IMR-90 (cell line): ENCODE measurements at regions not wholly inside any gene's neighbourhood (a gene's known extent, or its start where the extent isn't known, plus 50 kb on each side); places are given as distances from the start of the nearest gene placed in this dataset.

Source experiments
- ATAC-seq: fragments of 200-7000 bp; cut with Tn5 transposase; 2 replicates; pipeline ENCODE4 v1.9.1; 2020; ENCODE audit warnings: low read depth, mild to moderate bottlenecking, moderate library complexity
- BruUV-seq: library from RNA; stranded (reverse); fragments of 400-500 nt; replicated peaks from 2 replicates; lab custom pipeline; 2021; lab: Mats Ljungman, UMichigan
- CTCF ChIA-PET: fragments of 300-600 bp; formaldehyde crosslinking; extraction: SDS; loops from one replicate; lab custom pipeline; 2021; ENCODE audit warnings: antibody characterized with exemption; lab: Yijun Ruan, JAX
- POLR2A ChIA-PET: fragments of 300-600 bp; sonication (Branson Sonifier 250); formaldehyde crosslinking; loops from one replicate; lab custom pipeline; 2022; ENCODE audit warnings: antibody characterized with exemption; ENCODE audit not compliant: unreplicated experiment; lab: Charles Lee
- DNase-seq: peaks from one replicate; pipeline ENCODE4 v3.0.0; 2013
- H2AFZ ChIP-seq: replicated peaks from 2 replicates; pipeline ENCODE3; 2013; ENCODE audit warnings: low read length, mild to moderate bottlenecking; ENCODE audit not compliant: poor library complexity
- H2AK5ac ChIP-seq: 2 replicates; pipeline ENCODE4 v1.6.1; 2013; ENCODE audit warnings: low read depth, low read length, inconsistent platforms
- H2AK9ac ChIP-seq: replicated peaks from 2 replicates; pipeline ENCODE3; 2013; ENCODE audit warnings: mild to moderate bottlenecking, low read depth, low read length, moderate library complexity; ENCODE audit not compliant: poor library complexity
- H2BK120ac ChIP-seq: 2 replicates; pipeline ENCODE4 v1.6.1; 2013; ENCODE audit warnings: low read depth, low read length, inconsistent platforms
- H2BK15ac ChIP-seq: 3 replicates; pipeline ENCODE4 v1.6.1; 2013; ENCODE audit warnings: low read depth, low read length, inconsistent platforms
- H2BK20ac ChIP-seq: 2 replicates; pipeline ENCODE4 v1.6.1; 2013; ENCODE audit warnings: low read depth, mild to moderate bottlenecking, inconsistent platforms, low read length, moderate library complexity
- H2BK5ac ChIP-seq: 2 replicates; pipeline ENCODE4 v1.6.1; 2013; ENCODE audit warnings: mild to moderate bottlenecking, low read depth, low read length, inconsistent platforms; ENCODE audit not compliant: poor library complexity, severe bottlenecking
- H3K14ac ChIP-seq: replicated peaks from 2 replicates; pipeline ENCODE4 v1.6.1; 2013; ENCODE audit warnings: low read depth, low read length, inconsistent platforms
- H3K18ac ChIP-seq: 2 replicates; pipeline ENCODE4 v1.6.1; 2013; ENCODE audit warnings: low read depth, low read length, control low read depth
- H3K23ac ChIP-seq: 2 replicates; pipeline ENCODE4 v1.6.1; 2013; ENCODE audit warnings: low read depth, low read length, inconsistent platforms
- H3K27ac ChIP-seq: 2 replicates; pipeline ENCODE4 v1.5.1; 2013; ENCODE audit warnings: mild to moderate bottlenecking, control low read depth, low read length; ENCODE audit not compliant: insufficient read depth
- H3K27me3 ChIP-seq: 2 replicates; pipeline ENCODE4 v1.6.1; 2013; ENCODE audit warnings: low read length; ENCODE audit not compliant: control insufficient read depth, insufficient read depth
- H3K36me3 ChIP-seq: 2 replicates; pipeline ENCODE4 v1.6.1; 2013; ENCODE audit warnings: low read length, mixed read lengths; ENCODE audit not compliant: control insufficient read depth, insufficient read depth
- H3K4ac ChIP-seq: 2 replicates; pipeline ENCODE4 v1.6.1; 2013; ENCODE audit warnings: low read depth, low read length, inconsistent platforms
- H3K4me1 ChIP-seq: 2 replicates; pipeline ENCODE4 v1.6.1; 2013; ENCODE audit warnings: low read length, mixed read lengths; ENCODE audit not compliant: control insufficient read depth, insufficient read depth
- H3K4me2 ChIP-seq: 2 replicates; pipeline ENCODE4 v1.6.1; 2013; ENCODE audit warnings: low read depth, mild to moderate bottlenecking, control low read depth, low read length, moderate library complexity
- H3K4me3 ChIP-seq: 2 replicates; pipeline ENCODE4 v1.5.1; 2013; ENCODE audit warnings: low read depth, mild to moderate bottlenecking, control low read depth, low read length, moderate library complexity; ENCODE audit not compliant: insufficient read depth
- H3K56ac ChIP-seq: 2 replicates; pipeline ENCODE4 v1.6.1; 2013; ENCODE audit warnings: low read length, inconsistent platforms; ENCODE audit not compliant: insufficient read depth; ENCODE audit errors: extremely low read depth
- H3K79me1 ChIP-seq, 2 experiments: 2 replicates each; pipeline ENCODE4 v1.6.1; 2013; ENCODE audit warnings: low read length in 2 of 2, inconsistent platforms in 1 of 2, low read depth in 1 of 2
- H3K9ac ChIP-seq: 2 replicates; pipeline ENCODE4 v1.6.1; 2013; ENCODE audit warnings: low read depth, low read length, control low read depth
- H3K9me1 ChIP-seq: 2 replicates; pipeline ENCODE4 v1.6.1; 2013; ENCODE audit warnings: low read length, inconsistent platforms; ENCODE audit not compliant: insufficient read depth
- H3K9me3 ChIP-seq: 2 replicates; pipeline ENCODE4 v1.6.1; 2013; ENCODE audit warnings: low read length; ENCODE audit not compliant: control insufficient read depth, insufficient read depth
- H4K20me1 ChIP-seq: 2 replicates; pipeline ENCODE4 v1.6.1; 2013; ENCODE audit warnings: low read length, inconsistent platforms; ENCODE audit not compliant: insufficient read depth
- H4K5ac ChIP-seq: 2 replicates; pipeline ENCODE4 v1.6.1; 2013; ENCODE audit warnings: mild to moderate bottlenecking, low read depth, low read length, control low read depth
- H4K8ac ChIP-seq, 2 experiments: 2 replicates each; pipeline ENCODE4 v1.6.1; 2013; ENCODE audit warnings: low read depth in 2 of 2, low read length in 2 of 2, control low read depth in 1 of 2, inconsistent platforms in 1 of 2
- H4K91ac ChIP-seq: 2 replicates; pipeline ENCODE4 v1.6.1; 2013; ENCODE audit warnings: low read depth, low read length, inconsistent platforms; ENCODE audit not compliant: insufficient read depth
- BHLHE40 ChIP-seq: fragments of 150-350 bp; IDR thresholded peaks from 2 replicates; pipeline ENCODE4 v1.6.1; 2016; ENCODE audit warnings: mild to moderate bottlenecking, low read depth, low read length
- CHD1 ChIP-seq: IDR thresholded peaks from 2 replicates; pipeline ENCODE4 v1.6.1; 2012; ENCODE audit warnings: low read depth, low read length, improper control_type of control experiment
- MAFK ChIP-seq: IDR thresholded peaks from 2 replicates; pipeline ENCODE4 v1.6.1; 2012; ENCODE audit warnings: low read depth, low read length, improper control_type of control experiment
- MXI1 ChIP-seq: IDR thresholded peaks from 2 replicates; pipeline ENCODE4 v1.6.1; 2012; ENCODE audit warnings: low read depth, mild to moderate bottlenecking, low read length, moderate library complexity, borderline replicate concordance
- POLR2A ChIP-seq: IDR thresholded peaks from 2 replicates; pipeline ENCODE4 v1.6.1; 2012; ENCODE audit warnings: mild to moderate bottlenecking, low read depth, low read length
- SMC3 ChIP-seq: fragments of 150-350 bp; IDR thresholded peaks from 2 replicates; pipeline ENCODE4 v1.6.1; 2016; ENCODE audit warnings: low read depth, mild to moderate bottlenecking, antibody characterized with exemption, low read length, moderate library complexity
- WGBS, 2 experiments: methylation state at CpG; one replicate each; pipeline versions ENCODE4 v1.1.5 to v1.1.7; 2013; ENCODE audit warnings: missing lambda C conversion rate in 2 of 2; ENCODE audit not compliant: insufficient read length in 1 of 2; ENCODE audit errors: extremely low coverage in 2 of 2; 5-methylcytosine and 5-hydroxymethylcytosine counted together
- dilution Hi-C: fragments of 300-500 bp; cut with HindIII; formaldehyde crosslinking; loops from one replicate; pipeline ENCODE4 v1.14.3; 2018; ENCODE audit warnings: low sequenced_read_pairs; ENCODE audit not compliant: unreplicated experiment
- in situ Hi-C: fragments of 300-500 bp; cut with MboI; formaldehyde crosslinking; loops from 3 replicates; pipeline ENCODE4 v1.14.3; 2019; ENCODE audit warnings: low sequenced_read_pairs, inconsistent platforms, mixed read lengths
- intact Hi-C: fragments of 100-400 bp; cut with micrococcal nuclease; formaldehyde crosslinking; loops from 2 replicates; pipeline ENCODE4 v1.10.0; 2022
- TF ChIP-seq, protein P1 (sequence below): fragments of 150-350 bp; IDR thresholded peaks from 2 replicates; pipeline ENCODE4 v1.6.1; 2016; ENCODE audit warnings: low read depth, mild to moderate bottlenecking, low read length, moderate library complexity, borderline replicate concordance
- TF ChIP-seq, protein P2 (sequence below): conservative IDR thresholded peaks from 2 replicates; pipeline ENCODE4 v1.5.1; 2012; ENCODE audit warnings: mild to moderate bottlenecking, low read depth, low read length, improper control_type of control experiment

DNA sequence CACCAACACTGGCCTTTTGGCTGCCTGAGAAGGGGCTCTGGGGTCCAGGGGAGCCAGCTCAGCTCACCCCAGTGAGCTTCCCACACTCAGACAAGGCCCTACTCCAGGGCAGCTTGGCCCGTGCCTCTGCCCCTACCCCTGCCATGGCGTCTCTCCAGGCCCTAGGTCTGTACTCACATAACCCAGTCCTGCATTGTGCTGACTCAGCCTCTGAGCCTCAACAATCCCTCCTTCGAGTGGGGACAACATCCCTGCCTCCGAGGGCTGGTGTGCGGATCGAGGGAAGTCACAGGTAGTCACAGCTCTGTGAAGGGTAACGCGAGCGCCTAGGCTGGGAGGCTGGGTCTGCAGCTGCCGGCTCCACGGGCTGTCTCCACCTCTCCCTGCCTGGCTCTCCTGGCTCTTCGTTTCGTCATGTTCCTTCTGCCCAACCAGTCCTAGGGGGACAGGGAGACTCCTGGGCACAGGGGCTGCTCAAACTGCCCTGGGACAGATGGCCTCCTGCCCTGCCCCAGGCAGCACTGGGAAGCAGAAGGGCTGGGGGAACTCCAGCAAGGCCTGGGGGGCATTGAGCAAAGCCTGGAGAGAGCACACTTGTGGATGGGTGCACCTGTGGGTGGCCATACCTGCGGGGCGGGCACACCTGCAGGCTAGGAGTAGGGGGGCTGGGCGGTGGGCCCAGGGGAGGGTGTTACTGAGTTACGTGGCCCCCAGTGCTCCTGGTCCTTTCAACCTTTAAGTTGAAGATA, 74.6 kb downstream of the RRM2 start:
- dilution Hi-C loops (no loop called here), intact Hi-C loops (no loop called here), in situ Hi-C loops (no loop called here)
- H3K23ac ChIP-seq, result no peak overlapping the region
- no peak overlapping the region for H2BK5ac ChIP-seq
- no peak overlapping the region for H3K56ac ChIP-seq
- H4K20me1 ChIP-seq, result 0 out of 2 replicates have a peak, but pooled peaks cover 3% of the 10 kb centered on the region
- 81% methylated on average over 11 of the region's 17 CpGs; no CpG with 5 or more reads in 1 of the 2 experiments for WGBS, 2 experiments
- ATAC-seq (no peak), DNase-seq (no peak)
- no peak overlapping the region for H4K8ac ChIP-seq
- 0 out of 2 replicates have a peak, but pooled peaks cover under 1% of the 10 kb centered on the region for H3K9me3 ChIP-seq
- CTCF ChIA-PET, result no interaction called here
- H4K91ac ChIP-seq, result no peak overlapping the region
- 0 out of 2 replicates have a peak, but pooled peaks cover 6% of the 10 kb centered on the region for H3K9me1 ChIP-seq
- H2BK20ac ChIP-seq, result no peak overlapping the region
- H4K5ac ChIP-seq, result no peak overlapping the region
- no peak overlapping the region for H3K18ac ChIP-seq
- POLR2A ChIA-PET, result no interaction called here
- no peak overlapping the region for H2BK120ac ChIP-seq
- no peak overlapping the region for H3K4me3 ChIP-seq
- no peak overlapping the region for H3K27ac ChIP-seq
- no peak overlapping the region for H3K4me2 ChIP-seq
- H3K79me1 ChIP-seq, result no peaks in the 10 kb centered on the region
- H2AK9ac ChIP-seq, result peak overlapping the region; percentile 88
- H3K36me3 ChIP-seq, result no peaks in the 10 kb centered on the region
- no peak overlapping the region for H3K9ac ChIP-seq
- H2AK5ac ChIP-seq, result no peak overlapping the region
- H3K27me3 ChIP-seq, result no peaks in the 10 kb centered on the region
- H3K4ac ChIP-seq, result no peak overlapping the region
- BruUV-seq, result no TSS peak
- H3K4me1 ChIP-seq, result peaks cover 14% of the 10 kb centered on the region
- H2BK15ac ChIP-seq, result no peak overlapping the region
- no peak overlapping the region for H2AFZ ChIP-seq
- no peak for TF ChIP-seq MXI1
- TF ChIP-seq, protein P1, sequence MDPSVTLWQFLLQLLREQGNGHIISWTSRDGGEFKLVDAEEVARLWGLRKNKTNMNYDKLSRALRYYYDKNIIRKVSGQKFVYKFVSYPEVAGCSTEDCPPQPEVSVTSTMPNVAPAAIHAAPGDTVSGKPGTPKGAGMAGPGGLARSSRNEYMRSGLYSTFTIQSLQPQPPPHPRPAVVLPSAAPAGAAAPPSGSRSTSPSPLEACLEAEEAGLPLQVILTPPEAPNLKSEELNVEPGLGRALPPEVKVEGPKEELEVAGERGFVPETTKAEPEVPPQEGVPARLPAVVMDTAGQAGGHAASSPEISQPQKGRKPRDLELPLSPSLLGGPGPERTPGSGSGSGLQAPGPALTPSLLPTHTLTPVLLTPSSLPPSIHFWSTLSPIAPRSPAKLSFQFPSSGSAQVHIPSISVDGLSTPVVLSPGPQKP, result no peak
- TF ChIP-seq BHLHE40, result no peak
- no peak for TF ChIP-seq SMC3
- TF ChIP-seq POLR2A, result no peak
- TF ChIP-seq, protein P2, sequence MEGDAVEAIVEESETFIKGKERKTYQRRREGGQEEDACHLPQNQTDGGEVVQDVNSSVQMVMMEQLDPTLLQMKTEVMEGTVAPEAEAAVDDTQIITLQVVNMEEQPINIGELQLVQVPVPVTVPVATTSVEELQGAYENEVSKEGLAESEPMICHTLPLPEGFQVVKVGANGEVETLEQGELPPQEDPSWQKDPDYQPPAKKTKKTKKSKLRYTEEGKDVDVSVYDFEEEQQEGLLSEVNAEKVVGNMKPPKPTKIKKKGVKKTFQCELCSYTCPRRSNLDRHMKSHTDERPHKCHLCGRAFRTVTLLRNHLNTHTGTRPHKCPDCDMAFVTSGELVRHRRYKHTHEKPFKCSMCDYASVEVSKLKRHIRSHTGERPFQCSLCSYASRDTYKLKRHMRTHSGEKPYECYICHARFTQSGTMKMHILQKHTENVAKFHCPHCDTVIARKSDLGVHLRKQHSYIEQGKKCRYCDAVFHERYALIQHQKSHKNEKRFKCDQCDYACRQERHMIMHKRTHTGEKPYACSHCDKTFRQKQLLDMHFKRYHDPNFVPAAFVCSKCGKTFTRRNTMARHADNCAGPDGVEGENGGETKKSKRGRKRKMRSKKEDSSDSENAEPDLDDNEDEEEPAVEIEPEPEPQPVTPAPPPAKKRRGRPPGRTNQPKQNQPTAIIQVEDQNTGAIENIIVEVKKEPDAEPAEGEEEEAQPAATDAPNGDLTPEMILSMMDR, result no peak
- TF ChIP-seq MAFK, result peak; percentile 79
- TF ChIP-seq CHD1, result no peak
- no peak overlapping the region for H3K14ac ChIP-seq
